MCF 10A (cell line): ENCODE measurements at regions not wholly inside any gene's neighbourhood (a gene's known extent, or its start where the extent isn't known, plus 50 kb on each side); places are given as distances from the start of the nearest gene placed in this dataset.

Experiments used
- BruUV-seq: library from RNA; stranded (reverse); fragments of 400-500 nt; replicated peaks from 2 replicates; lab custom pipeline; 2021; lab: Mats Ljungman, UMichigan
- CTCF ChIA-PET: fragments of 300-600 bp; sonication (Branson Sonifier 250); formaldehyde crosslinking; extraction: SDS; loops from one replicate; lab custom pipeline; 2021; ENCODE audit warnings: antibody characterized with exemption, inconsistent platforms; lab: Yijun Ruan, JAX
- POLR2A ChIA-PET: fragments of 300-600, 350-650 bp; sonication (Branson Sonifier 250); formaldehyde crosslinking; extraction: SDS; loops from one replicate; lab custom pipeline; 2020; ENCODE audit warnings: antibody characterized with exemption, inconsistent platforms; lab: Yijun Ruan, JAX
- DNase-seq: peaks from one replicate; pipeline ENCODE4 v3.0.0-alpha.2; 2018; ENCODE audit not compliant: unreplicated experiment
- H3K27ac Mint-ChIP-seq: one replicate; pipeline ENCODE4 v1.8.0; 2022; ENCODE audit warnings: mild to moderate bottlenecking, low read depth, mixed read lengths; ENCODE audit not compliant: unreplicated experiment
- H3K27me3 Mint-ChIP-seq: one replicate; pipeline ENCODE4 v1.8.0; 2022; ENCODE audit warnings: mixed read lengths; ENCODE audit not compliant: insufficient read depth, unreplicated experiment
- H3K36me3 Mint-ChIP-seq: one replicate; pipeline ENCODE4 v1.8.0; 2022; ENCODE audit warnings: mild to moderate bottlenecking, moderate library complexity, mixed read lengths; ENCODE audit not compliant: insufficient read depth, unreplicated experiment
- H3K4me1 Mint-ChIP-seq: one replicate; pipeline ENCODE4 v1.8.0; 2022; ENCODE audit warnings: mixed read lengths; ENCODE audit not compliant: insufficient read depth, unreplicated experiment
- H3K4me3 Mint-ChIP-seq: one replicate; pipeline ENCODE4 v1.8.0; 2022; ENCODE audit warnings: mild to moderate bottlenecking, moderate library complexity, mixed read lengths; ENCODE audit not compliant: unreplicated experiment
- H3K9me3 Mint-ChIP-seq: one replicate; pipeline ENCODE4 v1.8.0; 2022; ENCODE audit warnings: mixed read lengths; ENCODE audit not compliant: unreplicated experiment
- intact Hi-C: fragments of 100-400 bp; cut with micrococcal nuclease; formaldehyde crosslinking; loops from 2 replicates; pipeline ENCODE4 v1.14.1; 2022
- TF ChIP-seq, protein P1 (sequence below): fragments of 200-600 bp; IDR thresholded peaks from one replicate; pipeline ENCODE4 v1.8.0; 2022; ENCODE audit warnings: antibody characterized with exemption, mild to moderate bottlenecking; ENCODE audit not compliant: unreplicated experiment

GRCh38 chr4:13112030-13112429 is 372.1 kb downstream of the RAB28 start:
- H3K9me3 Mint-ChIP-seq: peaks cover 22% of the 10 kb centered on the region
- intact Hi-C loops: no loop called here
- no peaks in the 10 kb centered on the region for H3K4me1 Mint-ChIP-seq
- no peaks in the 10 kb centered on the region for H3K36me3 Mint-ChIP-seq
- BruUV-seq: no TSS peak
- no peak overlapping the region for H3K4me3 Mint-ChIP-seq
- no peak overlapping the region for H3K27ac Mint-ChIP-seq
- no peaks in the 10 kb centered on the region for H3K27me3 Mint-ChIP-seq
- POLR2A ChIA-PET: no interaction called here
- CTCF ChIA-PET: interaction anchor here (1.2 kb wide), 1 partner anchor 260 kb away, joined by 3 read pairs; no protein-coding TSS in a partner anchor
- TF ChIP-seq, protein P1, sequence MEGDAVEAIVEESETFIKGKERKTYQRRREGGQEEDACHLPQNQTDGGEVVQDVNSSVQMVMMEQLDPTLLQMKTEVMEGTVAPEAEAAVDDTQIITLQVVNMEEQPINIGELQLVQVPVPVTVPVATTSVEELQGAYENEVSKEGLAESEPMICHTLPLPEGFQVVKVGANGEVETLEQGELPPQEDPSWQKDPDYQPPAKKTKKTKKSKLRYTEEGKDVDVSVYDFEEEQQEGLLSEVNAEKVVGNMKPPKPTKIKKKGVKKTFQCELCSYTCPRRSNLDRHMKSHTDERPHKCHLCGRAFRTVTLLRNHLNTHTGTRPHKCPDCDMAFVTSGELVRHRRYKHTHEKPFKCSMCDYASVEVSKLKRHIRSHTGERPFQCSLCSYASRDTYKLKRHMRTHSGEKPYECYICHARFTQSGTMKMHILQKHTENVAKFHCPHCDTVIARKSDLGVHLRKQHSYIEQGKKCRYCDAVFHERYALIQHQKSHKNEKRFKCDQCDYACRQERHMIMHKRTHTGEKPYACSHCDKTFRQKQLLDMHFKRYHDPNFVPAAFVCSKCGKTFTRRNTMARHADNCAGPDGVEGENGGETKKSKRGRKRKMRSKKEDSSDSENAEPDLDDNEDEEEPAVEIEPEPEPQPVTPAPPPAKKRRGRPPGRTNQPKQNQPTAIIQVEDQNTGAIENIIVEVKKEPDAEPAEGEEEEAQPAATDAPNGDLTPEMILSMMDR: no peak
- DNase-seq: no peak

GRCh38 chr4:13109536-13109935 is 374.6 kb downstream of the RAB28 start:
- no peak overlapping the region for H3K27ac Mint-ChIP-seq
- no peak overlapping the region for H3K4me3 Mint-ChIP-seq
- H3K9me3 Mint-ChIP-seq: peaks cover 22% of the 10 kb centered on the region
- BruUV-seq: no TSS peak
- H3K36me3 Mint-ChIP-seq: no peaks in the 10 kb centered on the region
- intact Hi-C loops: no loop called here
- ChIA-PET CTCF (no interaction called here), POLR2A (no interaction called here)
- no peaks in the 10 kb centered on the region for H3K27me3 Mint-ChIP-seq
- no peak for DNase-seq
- no peaks in the 10 kb centered on the region for H3K4me1 Mint-ChIP-seq
- TF ChIP-seq, protein P1: no peak

GRCh38 chr4:13108096-13108495 is 376.0 kb downstream of the RAB28 start:
- TF ChIP-seq, protein P1: no peak
- H3K27me3 Mint-ChIP-seq: no peaks in the 10 kb centered on the region
- DNase-seq: peak; percentile 2
- ChIA-PET CTCF (no interaction called here), POLR2A (no interaction called here)
- no peaks in the 10 kb centered on the region for H3K4me1 Mint-ChIP-seq
- intact Hi-C loops: no loop called here
- H3K27ac Mint-ChIP-seq: no peak overlapping the region
- H3K9me3 Mint-ChIP-seq: peaks cover 22% of the 10 kb centered on the region
- no peaks in the 10 kb centered on the region for H3K36me3 Mint-ChIP-seq
- no TSS peak for BruUV-seq
- H3K4me3 Mint-ChIP-seq: no peak overlapping the region

DNA sequence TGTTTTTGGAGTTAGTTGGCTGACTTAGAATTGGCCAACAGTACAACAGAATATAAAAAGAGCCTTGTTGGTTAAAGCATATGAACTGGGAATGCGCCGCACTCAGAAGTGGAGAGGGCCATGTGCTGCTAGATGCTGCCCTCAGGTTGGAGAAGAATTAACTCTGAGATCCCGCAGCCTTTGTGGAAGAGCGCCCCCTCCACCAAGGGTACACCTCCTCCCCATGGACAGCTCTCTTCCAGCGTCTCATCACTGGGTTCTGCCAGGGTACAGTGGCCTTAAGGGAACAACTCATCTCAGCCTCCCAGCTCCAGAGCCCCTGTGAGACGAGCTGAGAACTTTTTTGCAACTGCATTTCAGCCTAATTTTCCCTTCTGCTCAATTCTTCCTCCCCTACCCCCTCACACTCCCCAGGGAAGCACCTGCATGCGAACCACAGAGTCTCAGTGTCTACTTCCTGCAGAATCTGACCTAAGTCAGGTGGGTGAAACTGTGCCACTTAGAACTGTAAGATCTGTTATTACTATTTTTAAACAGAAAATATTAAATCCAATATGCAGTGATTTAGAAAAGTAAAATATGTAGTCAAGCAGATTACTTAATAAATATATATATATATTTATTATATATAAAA is 380.6 kb downstream of the RAB28 start:
- CTCF ChIA-PET: no interaction called here
- H3K36me3 Mint-ChIP-seq: no peaks in the 10 kb centered on the region
- TF ChIP-seq, protein P1: no peak
- POLR2A ChIA-PET: interaction anchor here (0.7 kb wide), 1 partner anchor 53 kb away, joined by 3 read pairs; no protein-coding TSS in a partner anchor
- intact Hi-C loops: no loop called here
- no peak overlapping the region for H3K27ac Mint-ChIP-seq
- H3K9me3 Mint-ChIP-seq: peaks cover 9% of the 10 kb centered on the region
- no peaks in the 10 kb centered on the region for H3K27me3 Mint-ChIP-seq
- no TSS peak for BruUV-seq
- H3K4me1 Mint-ChIP-seq: no peaks in the 10 kb centered on the region
- no peak for DNase-seq
- H3K4me3 Mint-ChIP-seq: no peak overlapping the region
